HEK293T (cell line): ENCODE measurements at regions not wholly inside any gene's neighbourhood (a gene's known extent, or its start where the extent isn't known, plus 50 kb on each side); places are given as distances from the start of the nearest gene placed in this dataset.
"Not testable (repeated sequence)": the region's sequence is repeated elsewhere in the genome, so short reads cannot be mapped to it uniquely, and the experiment has no call there.

Experiments
- BHLHE40 ChIP-seq: fragments of 450-650 bp; IDR thresholded peaks from 2 replicates; pipeline ENCODE4 v1.6.1; 2016; ENCODE audit warnings: mild to moderate bottlenecking, moderate library complexity, borderline replicate concordance
- FOXK2 ChIP-seq: fragments of 450-650 bp; IDR thresholded peaks from 2 replicates; pipeline ENCODE4 v1.6.1; 2016; ENCODE audit warnings: mild to moderate bottlenecking
- SP1 ChIP-seq: fragments of 450-650 bp; IDR thresholded peaks from 2 replicates; pipeline ENCODE4 v1.6.1; 2017
- SUZ12 ChIP-seq: fragments of 450-650 bp; IDR thresholded peaks from 2 replicates; pipeline ENCODE4 v1.6.1; 2016; ENCODE audit warnings: mild to moderate bottlenecking
- TARDBP ChIP-seq: fragments of 450-650 bp; IDR thresholded peaks from 2 replicates; pipeline ENCODE4 v1.6.1; 2016
- ZNF384 ChIP-seq: fragments of 450-650 bp; IDR thresholded peaks from 2 replicates; pipeline ENCODE4 v1.6.1; 2016

DNA sequence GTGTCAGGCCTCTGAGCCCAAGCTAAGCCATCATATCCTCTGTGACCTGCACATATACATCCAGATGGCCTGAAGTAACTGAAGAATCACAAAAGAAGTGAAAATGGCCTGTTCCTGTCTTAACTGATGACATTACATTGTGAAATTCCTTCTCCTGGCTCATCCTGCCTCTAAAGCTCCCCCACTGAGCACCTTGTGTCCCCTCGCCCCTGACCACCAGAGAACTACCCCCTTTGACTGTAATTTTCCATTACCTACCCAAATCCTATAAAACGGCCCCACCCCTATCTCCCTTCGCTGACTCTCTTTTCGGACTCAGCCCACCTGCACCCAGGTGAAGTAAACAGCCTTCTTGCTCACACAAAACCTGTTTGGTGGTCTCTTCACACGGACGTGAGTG, 1466.6 kb upstream of the GOT2 start:
- TF ChIP-seq SP1, FOXK2, SUZ12, TARDBP, BHLHE40, ZNF384: not testable (repeated sequence)
